Natural killer cell (primary cell): ENCODE measurements at regions not wholly inside any gene's neighbourhood (a gene's known extent, or its start where the extent isn't known, plus 50 kb on each side); places are given as distances from the start of the nearest gene placed in this dataset.

Experiments used
- ATAC-seq, 3 donors: fragments of 150-1000 bp in 2 of 3; fragments of 200-7000 bp in 1 of 3; cut with Tn5 transposase; 1 replicate in 1 of 3; 2 replicates in 2 of 3; pipeline ENCODE4 v1.10.0; 2021; ENCODE audit warnings: mild to moderate bottlenecking in 2 of 3, moderate library complexity in 2 of 3
- DNase-seq, 2 donors: peaks; one replicate each; pipeline versions ENCODE4 v3.0.0 to v3.0.0-alpha.2; 2013 to 2021; ENCODE audit warnings: mixed read lengths in 1 of 2
- H3K27ac ChIP-seq: one replicate; pipeline ENCODE4 v1.5.1; 2013; ENCODE audit warnings: mild to moderate bottlenecking, low read length
- H3K27me3 ChIP-seq: one replicate; pipeline ENCODE4 v1.6.1; 2013; ENCODE audit warnings: low read length; ENCODE audit not compliant: control insufficient read depth, insufficient read depth
- H3K36me3 ChIP-seq: one replicate; pipeline ENCODE4 v1.6.1; 2013; ENCODE audit warnings: low read length; ENCODE audit not compliant: control insufficient read depth, insufficient read depth
- H3K4me1 ChIP-seq: one replicate; pipeline ENCODE4 v1.6.1; 2013; ENCODE audit warnings: low read length; ENCODE audit not compliant: control insufficient read depth, insufficient read depth
- H3K4me3 ChIP-seq: one replicate; pipeline ENCODE4 v1.5.1; 2013; ENCODE audit warnings: low read length
- H3K9me3 ChIP-seq: one replicate; pipeline ENCODE4 v1.6.1; 2013; ENCODE audit warnings: low read length; ENCODE audit not compliant: control insufficient read depth, insufficient read depth
- H3K27ac Mint-ChIP-seq, 2 donors: one replicate each; pipeline ENCODE4 v1.8.0; 2022; ENCODE audit warnings: mild to moderate bottlenecking in 2 of 2, mixed read lengths in 2 of 2, moderate library complexity in 1 of 2
- H3K27me3 Mint-ChIP-seq, 2 donors: one replicate each; pipeline ENCODE4 v1.8.0; 2022; ENCODE audit warnings: low read depth in 2 of 2, mixed read lengths in 2 of 2
- H3K36me3 Mint-ChIP-seq: one replicate; pipeline ENCODE4 v1.8.0; 2022; ENCODE audit warnings: mixed read lengths
- H3K4me1 Mint-ChIP-seq, 2 donors: one replicate each; pipeline ENCODE4 v1.8.0; 2022; ENCODE audit warnings: mixed read lengths in 2 of 2
- H3K4me3 Mint-ChIP-seq: one replicate; pipeline ENCODE4 v1.8.0; 2022; ENCODE audit warnings: mild to moderate bottlenecking, moderate library complexity, mixed read lengths
- H3K9me3 Mint-ChIP-seq, 2 donors: one replicate each; pipeline ENCODE4 v1.8.0; 2022; ENCODE audit warnings: mixed read lengths in 2 of 2
- WGBS: methylation state at CpG from one replicate; pipeline ENCODE4 v1.1.7; 2013; ENCODE audit warnings: missing lambda C conversion rate; ENCODE audit not compliant: insufficient coverage; 5-methylcytosine and 5-hydroxymethylcytosine counted together
- intact Hi-C: fragments of 100-400 bp; cut with micrococcal nuclease; formaldehyde crosslinking; loops from one replicate; pipeline ENCODE4 v1.14.2; 2022
- TF ChIP-seq, protein P1 (sequence below): fragments of 200-600 bp; IDR thresholded peaks from one replicate; pipeline ENCODE4 v1.8.0; 2022; ENCODE audit warnings: antibody characterized with exemption

DNA sequence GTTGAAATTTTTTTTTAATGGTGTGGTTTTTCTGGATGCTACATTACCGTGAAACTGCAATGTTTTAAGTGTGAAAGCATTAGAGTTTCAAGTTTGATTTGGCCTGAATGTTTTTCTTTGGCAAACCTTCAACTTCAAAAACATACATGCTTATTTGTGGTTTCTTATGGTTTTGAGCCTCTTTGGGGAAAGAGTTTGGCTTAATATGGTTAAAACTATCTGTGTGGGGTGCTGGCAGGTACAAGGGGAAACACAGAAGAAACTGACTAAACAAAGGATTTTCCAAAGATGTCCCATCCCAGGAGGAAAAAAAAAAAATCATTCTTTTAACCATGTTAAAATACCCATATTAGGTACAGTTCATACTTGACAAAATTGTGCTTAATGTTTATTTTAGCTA lies 121.1 kb downstream of the HGF start:
- no CpG with 5 or more reads among the region's 1 CpG for WGBS
- no peaks in the 10 kb centered on the region for H3K27me3 ChIP-seq
- H3K9me3 ChIP-seq = no peaks in the 10 kb centered on the region
- H3K4me1 Mint-ChIP-seq = no peaks in the 10 kb centered on the region
- H3K4me3 ChIP-seq = no peak overlapping the region
- no peak overlapping the region for H3K27ac Mint-ChIP-seq
- H3K27me3 Mint-ChIP-seq = no peaks in the 10 kb centered on the region
- no peaks in the 10 kb centered on the region for H3K36me3 Mint-ChIP-seq
- peaks cover 15 to 29% of the 10 kb centered on the region in 2 donors for H3K9me3 Mint-ChIP-seq
- no peaks in the 10 kb centered on the region for H3K36me3 ChIP-seq
- DNase-seq (no peak), ATAC-seq (no peak)
- TF ChIP-seq, protein P1, sequence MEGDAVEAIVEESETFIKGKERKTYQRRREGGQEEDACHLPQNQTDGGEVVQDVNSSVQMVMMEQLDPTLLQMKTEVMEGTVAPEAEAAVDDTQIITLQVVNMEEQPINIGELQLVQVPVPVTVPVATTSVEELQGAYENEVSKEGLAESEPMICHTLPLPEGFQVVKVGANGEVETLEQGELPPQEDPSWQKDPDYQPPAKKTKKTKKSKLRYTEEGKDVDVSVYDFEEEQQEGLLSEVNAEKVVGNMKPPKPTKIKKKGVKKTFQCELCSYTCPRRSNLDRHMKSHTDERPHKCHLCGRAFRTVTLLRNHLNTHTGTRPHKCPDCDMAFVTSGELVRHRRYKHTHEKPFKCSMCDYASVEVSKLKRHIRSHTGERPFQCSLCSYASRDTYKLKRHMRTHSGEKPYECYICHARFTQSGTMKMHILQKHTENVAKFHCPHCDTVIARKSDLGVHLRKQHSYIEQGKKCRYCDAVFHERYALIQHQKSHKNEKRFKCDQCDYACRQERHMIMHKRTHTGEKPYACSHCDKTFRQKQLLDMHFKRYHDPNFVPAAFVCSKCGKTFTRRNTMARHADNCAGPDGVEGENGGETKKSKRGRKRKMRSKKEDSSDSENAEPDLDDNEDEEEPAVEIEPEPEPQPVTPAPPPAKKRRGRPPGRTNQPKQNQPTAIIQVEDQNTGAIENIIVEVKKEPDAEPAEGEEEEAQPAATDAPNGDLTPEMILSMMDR = no peak
- H3K4me1 ChIP-seq = no peaks in the 10 kb centered on the region
- intact Hi-C loops = no loop called here
- no peak overlapping the region for H3K4me3 Mint-ChIP-seq
- H3K27ac ChIP-seq = no peak overlapping the region

GRCh38 chr7:81645435-81645834 lies 124.4 kb downstream of the HGF start:
- no peak overlapping the region for H3K27ac ChIP-seq
- Mint-ChIP-seq H3K9me3 (peaks cover 13 to 23% of the 10 kb centered on the region in 2 donors), H3K36me3 (no peaks in the 10 kb centered on the region), H3K27ac (no peak overlapping the region), H3K4me1 (no peaks in the 10 kb centered on the region), H3K27me3 (no peaks in the 10 kb centered on the region), H3K4me3 (no peak overlapping the region)
- ATAC-seq = no peak
- intact Hi-C loops = no loop called here
- no peaks in the 10 kb centered on the region for H3K4me1 ChIP-seq
- no peaks in the 10 kb centered on the region for H3K9me3 ChIP-seq
- no peaks in the 10 kb centered on the region for H3K36me3 ChIP-seq
- 99% methylated on average over 5 of the region's 5 CpGs for WGBS
- H3K27me3 ChIP-seq = no peaks in the 10 kb centered on the region
- DNase-seq = no peak
- H3K4me3 ChIP-seq = no peak overlapping the region
- TF ChIP-seq, protein P1 = no peak

DNA sequence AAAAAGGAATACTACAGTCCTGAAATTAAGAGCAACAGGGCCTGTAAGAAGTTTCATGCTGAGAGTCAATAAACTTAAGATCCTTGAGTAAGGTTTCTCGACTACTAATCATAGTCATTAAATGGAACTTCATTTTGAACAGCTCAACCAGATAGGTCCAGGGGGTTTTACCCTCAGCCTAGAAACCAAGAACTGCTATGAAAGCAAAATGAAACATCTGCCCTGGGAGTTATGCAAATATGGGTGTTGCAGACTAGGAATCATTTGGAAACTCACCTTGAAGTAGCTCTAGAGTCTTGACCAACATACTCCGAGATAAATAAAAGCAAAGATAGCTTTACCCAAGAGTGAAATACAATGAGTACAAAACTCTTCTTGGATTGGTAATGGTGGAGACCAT lies 128.0 kb downstream of the HGF start:
- TF ChIP-seq, protein P1 = no peak
- H3K9me3 ChIP-seq = no peaks in the 10 kb centered on the region
- H3K4me3 ChIP-seq = no peak overlapping the region
- peaks cover 18 to 26% of the 10 kb centered on the region in 2 donors for H3K9me3 Mint-ChIP-seq
- no peak for DNase-seq
- no peak overlapping the region for H3K27ac Mint-ChIP-seq
- H3K4me1 Mint-ChIP-seq = no peaks in the 10 kb centered on the region
- ATAC-seq = no peak
- no peak overlapping the region for H3K4me3 Mint-ChIP-seq
- 100% methylated on average over 1 of the region's 2 CpGs for WGBS
- H3K27me3 Mint-ChIP-seq = no peaks in the 10 kb centered on the region
- no peaks in the 10 kb centered on the region for H3K36me3 Mint-ChIP-seq
- no peak overlapping the region for H3K27ac ChIP-seq
- intact Hi-C loops = no loop called here
- H3K36me3 ChIP-seq = no peaks in the 10 kb centered on the region
- no peaks in the 10 kb centered on the region for H3K4me1 ChIP-seq
- H3K27me3 ChIP-seq = no peaks in the 10 kb centered on the region

DNA sequence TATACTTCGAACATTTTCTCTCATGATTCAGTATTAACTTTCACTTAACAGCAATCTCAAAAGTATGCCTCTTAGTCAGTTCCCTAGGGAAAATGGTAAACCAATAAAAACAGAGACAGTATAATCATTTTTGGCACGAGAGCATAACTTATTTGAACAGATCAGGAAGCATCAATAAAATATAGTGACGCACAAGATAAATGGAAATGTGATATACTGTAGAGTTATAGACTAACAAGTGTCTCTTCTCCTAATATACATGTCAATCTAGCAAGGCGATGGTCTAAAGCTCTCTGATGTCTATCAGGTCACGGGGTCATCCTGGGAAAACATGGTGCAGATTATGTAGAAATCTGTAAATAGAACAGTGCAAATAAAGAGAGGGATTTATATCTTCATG lies 131.6 kb downstream of the HGF start:
- intact Hi-C loops = no loop called here
- Mint-ChIP-seq H3K4me1 (no peaks in the 10 kb centered on the region), H3K27ac (no peak overlapping the region), H3K4me3 (no peak overlapping the region), H3K36me3 (no peaks in the 10 kb centered on the region), H3K27me3 (no peaks in the 10 kb centered on the region), H3K9me3 (peaks cover 10 to 17% of the 10 kb centered on the region in 2 donors)
- Histone ChIP-seq H3K9me3 (no peaks in the 10 kb centered on the region), H3K27ac (no peak overlapping the region), H3K4me1 (no peaks in the 10 kb centered on the region), H3K36me3 (no peaks in the 10 kb centered on the region), H3K27me3 (no peaks in the 10 kb centered on the region), H3K4me3 (no peak overlapping the region)
- DNase-seq (no peak), ATAC-seq (no peak)
- WGBS = 70% methylated on average over 5 of the region's 5 CpGs
- TF ChIP-seq, protein P1 = no peak
